ENCODE measurements at regions not wholly inside any gene's neighbourhood (a gene's known extent, or its start where the extent isn't known, plus 50 kb on each side); places are given as distances from the start of the nearest gene placed in this dataset.

DNA sequence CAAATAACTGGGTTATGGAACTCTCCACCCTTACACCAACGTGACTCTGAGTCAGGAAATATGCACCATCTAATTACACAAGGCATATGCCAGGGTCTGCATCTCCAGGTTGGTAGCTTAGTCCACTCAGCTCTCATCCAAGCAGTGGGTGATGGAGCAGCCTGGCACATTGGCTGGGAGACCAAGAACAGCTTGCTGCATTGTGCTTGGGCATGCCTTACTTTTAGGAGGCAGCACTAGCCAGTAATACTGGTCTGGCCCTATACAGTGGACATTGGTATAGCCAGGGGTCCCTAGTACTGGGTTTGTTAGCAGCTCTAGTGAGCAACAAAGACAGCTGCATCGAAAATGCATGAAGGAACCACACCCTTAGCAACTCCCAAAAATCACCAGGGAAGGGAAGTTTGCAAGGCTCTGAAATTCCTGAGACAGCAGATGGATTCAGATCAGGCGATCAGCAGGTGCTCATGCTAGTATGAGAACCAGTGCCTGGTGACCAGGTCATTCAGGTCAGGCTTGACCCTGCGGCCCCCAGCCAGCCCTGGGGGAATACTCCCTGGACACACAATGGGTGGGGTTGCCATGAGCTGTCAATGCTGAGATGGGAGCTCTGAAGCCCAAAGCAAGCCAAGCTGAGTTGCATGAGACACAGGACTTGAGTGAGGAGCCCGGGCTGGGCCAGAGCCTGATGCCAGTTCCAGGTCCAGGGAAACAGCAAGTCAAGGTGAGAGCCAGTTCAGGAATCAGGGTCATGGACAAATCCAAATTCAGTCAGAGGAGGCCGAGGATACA is 217.9 kb upstream of the ZMIZ1 start:
- no peak for DNase-seq (ENCODE audit: insufficient read length, low spot score)
- no peak for FAIRE-seq
- TF ChIP-seq POLR2A (IDR thresholded peaks at IDR 0.05; ENCODE audit: low read depth, low read length): no peak

DNA sequence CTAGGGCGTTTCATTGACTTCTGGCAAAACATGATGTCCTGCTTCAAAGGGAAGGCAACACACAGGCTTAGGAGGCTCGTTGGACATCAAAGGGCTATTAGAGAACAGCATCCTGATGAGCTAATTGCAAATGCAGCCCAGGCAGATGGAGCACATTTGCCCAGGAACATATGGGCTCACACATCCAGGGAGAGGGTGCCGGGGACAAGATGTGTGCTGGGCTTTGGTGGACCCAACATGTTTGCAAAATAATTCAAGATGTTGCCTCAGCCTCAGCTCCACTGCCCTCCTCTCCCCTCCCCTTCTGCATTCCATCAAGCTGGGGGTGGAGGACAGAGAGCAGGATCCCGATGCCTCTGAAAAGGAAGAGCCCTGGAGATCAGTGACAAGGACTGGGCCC is 217.1 kb upstream of the ZMIZ1 start:
- no peak for DNase-seq (ENCODE audit: insufficient read length, low spot score)
- no peak for FAIRE-seq

DNA sequence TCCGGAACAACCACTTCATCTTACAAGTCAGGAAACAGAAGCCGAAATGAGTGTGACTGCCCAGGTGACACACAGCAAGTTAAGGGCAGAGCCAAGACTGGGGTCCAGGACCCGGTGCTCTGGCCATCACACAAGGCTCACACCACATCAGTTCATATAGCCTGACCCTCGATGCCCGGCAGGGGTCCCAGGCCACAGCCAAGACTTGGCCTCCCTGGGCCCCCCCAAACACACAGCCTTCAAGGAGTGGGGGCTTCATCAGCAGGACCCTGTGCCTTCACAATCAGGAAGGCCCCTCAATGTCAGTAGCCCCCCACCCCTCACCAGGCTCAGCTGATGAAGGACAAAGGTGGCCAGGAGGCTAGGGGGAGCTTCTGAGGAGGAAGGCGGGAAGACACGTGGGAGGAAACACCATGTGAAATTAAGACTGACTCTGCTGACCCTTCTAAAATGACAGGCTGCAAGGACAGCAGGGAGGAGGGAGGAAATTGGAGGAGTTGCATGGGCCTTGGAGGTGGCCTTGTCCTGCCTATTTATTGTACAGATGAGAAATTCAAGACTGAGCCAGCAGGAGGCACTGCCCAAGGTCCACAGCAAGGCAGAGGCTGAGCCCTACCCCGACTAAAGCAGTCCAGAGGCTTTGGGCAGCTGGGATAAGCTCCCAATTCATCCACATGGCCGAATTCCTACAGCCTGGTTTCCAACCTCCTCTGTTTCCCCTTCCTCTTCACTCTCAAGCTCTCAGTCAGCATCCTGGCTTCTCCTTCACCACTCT is 216.1 kb upstream of the ZMIZ1 start:
- no peak for TF ChIP-seq POLR2A (IDR thresholded peaks at IDR 0.05; ENCODE audit: low read depth, low read length)
- peak; percentile 30 for DNase-seq (ENCODE audit: insufficient read length, low spot score)
- FAIRE-seq: no peak

More for the DNA sequence above, 217.1 kb upstream of the ZMIZ1 start:
- no peak for TF ChIP-seq POLR2A (IDR thresholded peaks at IDR 0.05; ENCODE audit: low read depth, low read length)

DNA sequence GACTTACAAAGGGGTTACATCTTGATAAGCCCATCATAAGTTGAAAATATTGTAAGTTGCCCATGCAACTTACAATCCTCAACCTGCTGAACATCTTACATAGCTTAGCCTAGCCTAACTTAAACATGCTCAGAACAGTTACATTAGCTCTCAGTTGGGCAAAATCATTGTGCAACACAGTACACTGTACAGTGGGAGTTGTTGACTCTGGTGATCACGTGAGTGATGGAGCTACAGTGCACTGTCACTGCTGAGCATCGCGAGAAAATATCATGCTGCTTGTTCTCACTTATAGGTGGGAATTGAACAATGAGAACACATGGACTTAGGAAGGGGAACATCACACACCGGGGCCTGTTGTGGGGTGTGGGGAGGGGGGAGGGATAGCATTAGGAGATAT is 214.9 kb upstream of the ZMIZ1 start:
- no peak for TF ChIP-seq POLR2A (IDR thresholded peaks at IDR 0.05; ENCODE audit: low read depth, low read length)
- DNase-seq (ENCODE audit: insufficient read length, low spot score) (no peak), FAIRE-seq (no peak)

DNA sequence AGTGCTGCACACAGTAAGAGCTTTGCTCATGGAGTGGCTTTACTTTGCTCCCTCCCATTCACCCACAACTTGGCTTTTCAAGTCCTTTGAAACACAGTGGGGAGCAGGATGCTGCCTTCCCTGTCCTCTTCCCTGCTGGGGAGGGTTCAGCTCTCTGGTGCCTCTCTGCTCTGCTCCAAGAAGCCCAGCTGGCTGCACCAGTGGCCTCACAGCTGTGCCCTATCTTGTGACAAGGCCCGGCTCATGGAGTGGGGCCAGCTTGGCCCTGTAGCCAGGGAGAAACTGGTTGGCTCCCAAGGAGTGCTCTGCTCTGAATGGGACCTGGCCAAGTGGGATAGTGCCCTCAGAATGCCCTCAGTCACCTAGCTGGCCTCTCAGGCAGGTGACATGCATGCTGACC is 212.3 kb upstream of the ZMIZ1 start:
- no peak for FAIRE-seq
- no peak for TF ChIP-seq POLR2A (IDR thresholded peaks at IDR 0.05; ENCODE audit: low read depth, low read length)

DNA sequence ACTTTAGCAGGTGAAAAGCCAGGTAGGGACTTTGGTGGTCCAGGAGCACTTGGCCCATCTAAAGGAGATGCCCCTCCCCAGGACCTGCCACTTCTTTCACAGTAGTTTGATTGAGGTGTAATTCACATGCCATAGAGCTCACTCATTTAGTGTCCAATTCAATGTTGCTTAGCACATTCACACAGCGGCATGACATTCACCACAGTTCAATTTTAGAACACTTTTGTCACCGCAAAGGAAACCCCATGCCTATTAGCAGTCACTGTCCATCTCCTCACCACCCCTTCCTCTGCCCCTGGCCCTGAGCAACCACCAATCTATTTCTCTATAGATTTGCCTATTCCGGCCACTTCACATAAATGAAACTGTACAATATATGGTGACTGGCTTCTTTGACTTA is 211.6 kb upstream of the ZMIZ1 start:
- TF ChIP-seq POLR2A (IDR thresholded peaks at IDR 0.05; ENCODE audit: low read depth, low read length): no peak
- FAIRE-seq: no peak
- no peak for DNase-seq (ENCODE audit: insufficient read length, low spot score)

More for the DNA sequence above, 212.3 kb upstream of the ZMIZ1 start:
- DNase-seq (ENCODE audit: insufficient read length, low spot score): no peak

DNA sequence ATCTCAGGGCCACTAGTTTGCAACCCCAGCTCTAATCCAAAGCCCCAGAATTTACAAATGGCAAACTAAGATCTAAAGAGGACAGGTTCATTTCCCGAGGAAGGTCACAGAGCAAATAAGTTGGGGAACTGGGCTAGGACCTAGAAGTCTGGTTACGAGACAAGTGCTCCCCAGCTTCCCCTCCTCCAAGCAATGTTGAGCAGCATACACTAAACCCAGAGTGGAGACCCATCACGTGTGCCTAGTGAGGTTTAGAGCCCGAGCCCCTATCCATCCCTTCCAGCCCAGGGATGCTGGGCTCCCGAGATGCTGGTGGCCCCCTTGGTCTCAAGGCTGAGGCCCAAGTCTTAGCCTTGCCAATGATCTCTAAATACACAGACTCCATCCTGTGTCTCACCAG is 209.5 kb upstream of the ZMIZ1 start:
- FAIRE-seq (no peak), DNase-seq (ENCODE audit: insufficient read length, low spot score) (no peak)
- no peak for TF ChIP-seq POLR2A (IDR thresholded peaks at IDR 0.05; ENCODE audit: low read depth, low read length)

DNA sequence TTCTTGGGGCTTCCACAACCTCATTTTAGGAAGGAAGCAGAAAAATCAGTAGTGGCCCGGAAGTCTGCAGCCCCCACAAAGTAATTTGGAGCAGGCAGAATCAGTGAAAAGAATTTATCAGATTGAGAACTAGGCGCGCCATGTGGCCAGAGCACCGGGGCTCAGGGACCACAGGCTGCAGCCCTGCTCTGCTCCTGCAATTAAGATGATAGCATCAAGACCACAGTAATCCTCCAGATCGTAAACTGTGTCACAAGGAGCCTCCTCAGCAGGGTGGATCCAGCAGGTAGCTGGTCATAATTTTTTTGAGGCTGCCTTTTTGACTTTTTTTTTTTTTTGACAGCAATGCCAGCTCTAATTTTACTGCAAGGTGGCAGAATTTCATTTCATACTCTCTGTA is 209.0 kb upstream of the ZMIZ1 start:
- DNase-seq (ENCODE audit: insufficient read length, low spot score) (no peak), FAIRE-seq (no peak)
- TF ChIP-seq POLR2A (IDR thresholded peaks at IDR 0.05; ENCODE audit: low read depth, low read length): no peak

DNA sequence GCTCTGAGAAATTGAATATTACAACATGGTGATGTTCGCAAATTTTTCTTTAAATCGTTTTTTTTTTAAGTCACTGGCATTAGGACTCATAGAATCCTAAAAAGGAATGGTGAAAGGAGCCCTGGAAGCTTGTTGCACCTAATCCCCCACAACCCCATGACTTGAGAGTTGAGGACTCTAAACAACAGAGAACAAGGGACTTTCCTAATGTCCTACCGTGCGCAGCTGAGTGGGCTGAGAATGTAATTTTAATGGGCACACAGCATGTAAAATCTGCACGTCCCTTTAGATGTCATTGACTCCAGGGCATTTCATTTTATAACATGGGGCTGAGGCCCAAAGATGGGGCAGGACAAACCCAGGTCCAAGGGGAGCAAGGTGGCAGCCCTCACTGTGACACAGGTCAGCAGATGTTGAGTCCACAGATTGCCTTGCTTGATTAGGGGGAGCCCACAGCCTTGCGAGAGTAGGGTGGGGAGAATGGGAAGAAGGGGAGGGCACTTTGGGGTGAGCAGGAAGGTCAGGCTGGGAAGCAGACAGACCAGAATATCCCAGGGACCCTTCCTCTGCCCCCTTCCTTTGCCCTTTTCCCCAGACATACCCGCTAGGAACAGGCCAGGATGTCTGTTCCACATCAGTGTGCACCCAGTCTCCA is 208.4 kb upstream of the ZMIZ1 start:
- DNase-seq (ENCODE audit: insufficient read length, low spot score): no peak
- no peak for TF ChIP-seq POLR2A (IDR thresholded peaks at IDR 0.05; ENCODE audit: low read depth, low read length)
- FAIRE-seq: no peak

DNA sequence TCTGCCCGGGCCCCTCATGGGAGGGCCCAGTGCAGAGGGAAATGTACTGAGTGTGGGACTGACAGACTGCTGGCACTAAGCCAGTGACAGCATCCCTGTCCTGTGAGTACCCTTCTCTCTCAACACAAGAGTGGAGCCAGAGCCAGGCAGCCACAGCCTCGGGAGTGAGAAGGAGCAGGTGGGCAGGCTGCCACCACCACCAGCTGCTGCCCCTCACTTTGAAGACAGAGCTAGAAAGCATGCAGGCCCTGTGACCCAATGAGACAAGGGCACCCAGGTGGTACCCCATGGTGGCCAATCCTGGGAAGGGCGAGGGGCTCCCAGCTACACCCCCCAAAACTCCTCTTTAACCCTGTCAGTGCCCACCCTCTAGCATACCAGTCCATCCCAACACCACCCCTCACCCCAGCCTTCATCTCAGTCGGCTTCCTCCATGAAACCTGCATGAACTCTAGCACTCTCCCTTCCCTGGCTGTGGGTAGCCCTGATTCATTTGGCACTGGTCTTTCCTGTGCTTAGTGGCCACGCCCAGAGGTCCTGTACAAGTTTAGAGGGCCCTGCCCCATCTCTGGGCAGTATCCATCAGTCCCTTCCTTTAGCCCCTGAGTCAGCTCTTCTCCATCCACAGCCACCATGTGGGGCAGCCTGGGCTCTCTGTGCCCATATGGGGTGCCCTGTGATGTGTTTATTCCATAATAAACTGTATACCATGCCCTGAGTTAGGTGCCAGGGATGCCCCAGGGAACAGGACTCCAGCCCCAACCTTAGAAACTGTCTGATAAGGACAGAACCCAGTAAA is 207.0 kb upstream of the ZMIZ1 start:
- no peak for FAIRE-seq
- TF ChIP-seq POLR2A (IDR thresholded peaks at IDR 0.05; ENCODE audit: low read depth, low read length): no peak
- peak; percentile 16 for DNase-seq (ENCODE audit: insufficient read length, low spot score)

DNA sequence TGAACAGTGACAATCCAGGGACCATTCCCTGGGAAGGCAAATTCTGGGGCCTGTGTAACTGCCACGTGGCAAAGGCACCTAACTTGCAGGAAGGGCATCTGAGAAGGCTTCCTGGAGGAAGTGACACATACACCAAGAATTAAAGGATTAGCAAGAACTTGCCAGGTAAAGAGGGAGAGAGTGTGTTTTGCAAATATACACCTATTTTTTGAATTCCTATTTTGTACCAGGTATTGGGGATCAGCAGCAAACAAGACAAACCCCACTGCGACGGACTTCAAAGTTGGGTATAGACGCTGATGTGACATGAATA is 206.5 kb upstream of the ZMIZ1 start:
- no peak for TF ChIP-seq POLR2A (IDR thresholded peaks at IDR 0.05; ENCODE audit: low read depth, low read length)
- FAIRE-seq: no peak
- DNase-seq (ENCODE audit: insufficient read length, low spot score): no peak

DNA sequence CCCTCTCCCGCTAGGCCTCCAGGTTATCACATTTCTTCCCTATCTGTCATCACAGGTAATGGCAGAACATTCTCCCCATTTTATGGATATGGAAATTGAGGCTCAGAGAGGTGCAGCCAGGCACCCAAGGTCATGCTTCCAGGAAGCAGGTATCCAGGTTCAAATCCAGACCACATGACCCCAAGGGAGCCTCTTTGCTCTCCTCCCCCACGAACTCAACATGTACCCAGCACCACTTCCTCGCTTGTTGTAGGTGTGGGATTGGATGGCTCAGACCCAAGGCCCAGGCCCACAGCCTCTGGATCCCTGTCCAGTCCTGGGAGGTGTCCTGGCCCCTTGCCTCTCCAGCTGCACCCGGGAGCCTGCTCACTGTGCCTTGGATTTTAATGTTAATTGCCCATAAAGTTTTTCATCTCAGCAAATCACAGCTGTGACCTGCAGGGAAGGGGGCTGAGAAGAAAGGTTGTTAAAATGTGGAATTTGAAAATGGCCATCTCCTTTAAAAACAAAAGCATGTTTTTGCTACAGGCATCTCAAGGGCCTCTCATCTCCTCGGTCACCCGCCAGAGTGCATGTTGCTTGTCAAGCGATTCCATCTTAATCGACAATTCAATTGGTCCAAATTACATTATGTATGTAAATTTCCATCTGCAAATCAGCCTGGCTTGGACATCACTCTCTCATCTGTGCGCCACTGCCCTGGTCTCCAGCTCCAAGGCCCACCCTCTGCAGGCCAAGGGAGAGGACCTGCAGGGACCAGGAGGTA is 205.4 kb upstream of the ZMIZ1 start:
- DNase-seq (ENCODE audit: insufficient read length, low spot score) (no peak), FAIRE-seq (no peak)
- TF ChIP-seq POLR2A (IDR thresholded peaks at IDR 0.05; ENCODE audit: low read depth, low read length): no peak

DNA sequence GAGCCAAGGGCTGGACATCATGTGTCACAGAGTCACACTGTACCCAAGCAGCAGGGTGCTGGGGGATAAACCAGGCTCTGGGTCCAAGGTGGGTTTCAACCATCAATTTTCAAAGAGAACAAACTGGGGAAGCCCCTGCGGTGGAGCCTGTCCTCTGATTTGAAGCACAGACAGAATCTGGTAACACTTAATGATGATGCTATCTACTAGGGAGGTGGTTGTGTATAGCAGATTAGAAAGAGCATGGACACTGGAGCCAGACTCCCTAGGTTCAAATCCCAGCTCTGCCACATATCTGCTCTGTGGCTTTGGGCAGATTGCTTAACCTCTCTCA is 204.9 kb upstream of the ZMIZ1 start:
- no peak for FAIRE-seq
- no peak for TF ChIP-seq POLR2A (IDR thresholded peaks at IDR 0.05; ENCODE audit: low read depth, low read length)

More for the DNA sequence above, 204.9 kb upstream of the ZMIZ1 start:
- DNase-seq (ENCODE audit: insufficient read length, low spot score): no peak

All from H54 (cell line).